Panc1 (cell line): ENCODE measurements at regions not wholly inside any gene's neighbourhood (a gene's known extent, or its start where the extent isn't known, plus 50 kb on each side); places are given as distances from the start of the nearest gene placed in this dataset.
A peak's percentile ranks its signal among the peaks of the same experiment; 100 is the strongest.

ENCODE experiments used
- ATAC-seq: fragments of 200-7000 bp; cut with Tn5 transposase; 2 replicates; pipeline ENCODE4 v1.9.1; 2020; ENCODE audit warnings: mild to moderate bottlenecking, moderate library complexity
- BruUV-seq: library from RNA; stranded (reverse); fragments of 400-500 nt; replicated peaks from 2 replicates; lab custom pipeline; 2021; lab: Mats Ljungman, UMichigan
- CTCF ChIA-PET: fragments of 300-600 bp; sonication (Branson Sonifier 250); formaldehyde crosslinking; loops from one replicate; lab custom pipeline; 2022; ENCODE audit warnings: antibody characterized with exemption; lab: Charles Lee
- POLR2A ChIA-PET: fragments of 300-600 bp; sonication (Branson Sonifier 250); formaldehyde crosslinking; loops from one replicate; lab custom pipeline; 2022; ENCODE audit warnings: antibody characterized with exemption; lab: Charles Lee
- DNase-seq: peaks from one replicate; pipeline ENCODE4 v3.0.0-alpha.2; 2010; ENCODE audit warnings: low read depth, low spot score
- H3K27ac ChIP-seq: 2 replicates; pipeline ENCODE4 v1.5.1; 2011; ENCODE audit warnings: mild to moderate bottlenecking, low read length, inconsistent platforms
- H3K27me3 ChIP-seq: fragments of 200-500 bp; sonication (Bioruptor generic); 2 replicates; pipeline ENCODE4 v1.6.0; 2014; ENCODE audit warnings: low read length, inconsistent platforms; ENCODE audit not compliant: control insufficient read depth, insufficient read depth
- H3K36me3 ChIP-seq: fragments of 200-500 bp; sonication (Bioruptor generic); 2 replicates; pipeline ENCODE4 v1.5.1; 2014; ENCODE audit warnings: inconsistent platforms, mild to moderate bottlenecking, low read length, moderate library complexity; ENCODE audit not compliant: control insufficient read depth, insufficient read depth
- H3K4me1 ChIP-seq: 2 replicates; pipeline ENCODE4 v1.5.1; 2011; ENCODE audit warnings: inconsistent platforms, mild to moderate bottlenecking, low read length, moderate library complexity; ENCODE audit not compliant: control insufficient read depth, insufficient read depth
- H3K4me3 ChIP-seq, 2 experiments: 2 replicates each; pipeline ENCODE4 v1.5.1; 2011 to 2012; ENCODE audit warnings: low read depth in 2 of 2, low read length in 2 of 2, mild to moderate bottlenecking in 2 of 2, inconsistent platforms in 1 of 2, moderate library complexity in 1 of 2
- H3K9me3 ChIP-seq: fragments of 200-500 bp; sonication (Bioruptor generic); 2 replicates; pipeline ENCODE4 v1.5.1; 2014; ENCODE audit warnings: low read depth, mild to moderate bottlenecking, inconsistent platforms, low read length, moderate library complexity; ENCODE audit not compliant: control insufficient read depth, insufficient read depth
- POLR2AphosphoS5 ChIP-seq: IDR thresholded peaks from 2 replicates; pipeline ENCODE4 v1.6.1; 2012; ENCODE audit warnings: mild to moderate bottlenecking, low read depth, low read length, moderate library complexity
- REST ChIP-seq, 2 experiments: IDR thresholded peaks; 2 replicates each; pipeline ENCODE4 v1.6.1; 2011 to 2012; ENCODE audit warnings: low read depth in 2 of 2, control low read depth in 1 of 2, low read length in 1 of 2, mild to moderate bottlenecking in 1 of 2, moderate library complexity in 1 of 2; ENCODE audit not compliant: insufficient read depth in 1 of 2
- SIN3A ChIP-seq: IDR thresholded peaks from 2 replicates; pipeline ENCODE4 v1.6.1; 2012; ENCODE audit warnings: low read depth, mild to moderate bottlenecking, low read length, moderate library complexity, borderline replicate concordance; ENCODE audit not compliant: insufficient read depth
- TCF7L2 ChIP-seq: IDR thresholded peaks from 2 replicates; pipeline ENCODE4 v1.6.1; 2011; ENCODE audit warnings: mild to moderate bottlenecking, low read depth, low read length, inconsistent platforms
- in situ Hi-C: cut with HindIII; loops from 2 replicates; pipeline ENCODE4 v1.10.0; 2016; ENCODE audit warnings: low sequenced_read_pairs, low pct_unique_long_range_greater_than_20kb
- intact Hi-C: fragments of 100-400 bp; cut with micrococcal nuclease; formaldehyde crosslinking; loops from one replicate; pipeline ENCODE4 v1.10.0; 2022; ENCODE audit not compliant: unreplicated experiment
- TF ChIP-seq, protein P1 (sequence below): fragments of 450-650 bp; IDR thresholded peaks from 2 replicates; pipeline ENCODE4 v1.5.1; 2017; ENCODE audit warnings: mild to moderate bottlenecking

DNA sequence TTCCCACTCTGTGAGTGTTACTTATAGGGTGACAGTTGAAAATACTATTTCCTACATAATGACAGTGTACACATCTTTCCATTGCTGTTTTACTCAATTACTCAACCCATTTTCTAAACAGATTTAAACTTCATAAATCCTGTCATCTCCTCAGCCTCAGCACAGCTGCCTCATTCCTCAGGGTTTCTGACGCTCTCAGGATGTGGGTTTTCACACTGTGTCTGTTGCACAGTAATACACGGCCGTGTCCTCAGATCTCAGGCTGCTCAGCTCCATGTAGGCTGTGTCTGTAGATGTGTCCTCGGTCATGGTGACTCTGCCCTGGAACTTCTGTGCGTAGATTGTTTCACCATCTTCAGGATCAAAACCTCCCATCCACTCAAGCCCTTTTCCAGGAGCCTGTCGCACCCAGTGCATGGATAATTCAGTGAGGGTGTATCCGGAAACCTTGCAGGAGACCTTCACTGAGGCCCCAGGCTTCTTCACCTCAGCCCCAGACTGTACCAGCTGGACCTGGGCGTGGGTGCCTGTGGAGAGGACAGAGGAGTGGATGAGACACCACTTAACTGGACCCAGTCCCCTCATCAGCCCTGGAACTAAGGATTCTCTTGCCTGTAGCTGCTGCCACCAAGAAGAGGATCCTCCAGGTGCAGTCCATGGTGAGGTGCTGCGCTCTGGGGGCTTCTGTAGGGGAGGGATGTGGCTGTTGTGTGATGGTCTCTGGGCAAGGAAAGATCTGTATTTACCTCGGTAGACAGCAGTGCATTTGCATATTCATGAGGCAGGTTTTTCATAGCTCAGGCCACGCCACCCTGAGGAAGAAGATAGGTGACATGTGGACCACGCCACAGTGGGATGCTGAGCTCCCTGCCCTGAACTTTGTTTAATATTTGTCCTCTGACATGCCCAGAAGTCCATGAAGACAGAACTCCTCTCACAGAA is 750.2 kb downstream of the TMEM121 start:
- in situ Hi-C loops = no loop called here
- intact Hi-C loops = no loop called here
- Histone ChIP-seq H3K9me3 (no peaks in the 10 kb centered on the region), H3K4me1 (no peaks in the 10 kb centered on the region), H3K27ac (no peak overlapping the region), H3K27me3 (peaks cover 8% of the 10 kb centered on the region), H3K36me3 (no peaks in the 10 kb centered on the region), H3K4me3 (no peak overlapping the region)
- ChIA-PET POLR2A (no interaction called here), CTCF (no interaction called here)
- TF ChIP-seq REST (IDR thresholded peaks at IDR 0.05; ENCODE audit: insufficient read depth in 1 of 2, low read depth in 2 of 2, low read length in 1 of 2) (no peak), SIN3A (no peak), POLR2AphosphoS5 (no peak), TCF7L2 (no peak)
- TF ChIP-seq, protein P1, sequence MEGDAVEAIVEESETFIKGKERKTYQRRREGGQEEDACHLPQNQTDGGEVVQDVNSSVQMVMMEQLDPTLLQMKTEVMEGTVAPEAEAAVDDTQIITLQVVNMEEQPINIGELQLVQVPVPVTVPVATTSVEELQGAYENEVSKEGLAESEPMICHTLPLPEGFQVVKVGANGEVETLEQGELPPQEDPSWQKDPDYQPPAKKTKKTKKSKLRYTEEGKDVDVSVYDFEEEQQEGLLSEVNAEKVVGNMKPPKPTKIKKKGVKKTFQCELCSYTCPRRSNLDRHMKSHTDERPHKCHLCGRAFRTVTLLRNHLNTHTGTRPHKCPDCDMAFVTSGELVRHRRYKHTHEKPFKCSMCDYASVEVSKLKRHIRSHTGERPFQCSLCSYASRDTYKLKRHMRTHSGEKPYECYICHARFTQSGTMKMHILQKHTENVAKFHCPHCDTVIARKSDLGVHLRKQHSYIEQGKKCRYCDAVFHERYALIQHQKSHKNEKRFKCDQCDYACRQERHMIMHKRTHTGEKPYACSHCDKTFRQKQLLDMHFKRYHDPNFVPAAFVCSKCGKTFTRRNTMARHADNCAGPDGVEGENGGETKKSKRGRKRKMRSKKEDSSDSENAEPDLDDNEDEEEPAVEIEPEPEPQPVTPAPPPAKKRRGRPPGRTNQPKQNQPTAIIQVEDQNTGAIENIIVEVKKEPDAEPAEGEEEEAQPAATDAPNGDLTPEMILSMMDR = no peak
- DNase-seq (no peak), ATAC-seq (no peak)
- BruUV-seq = no TSS peak

DNA sequence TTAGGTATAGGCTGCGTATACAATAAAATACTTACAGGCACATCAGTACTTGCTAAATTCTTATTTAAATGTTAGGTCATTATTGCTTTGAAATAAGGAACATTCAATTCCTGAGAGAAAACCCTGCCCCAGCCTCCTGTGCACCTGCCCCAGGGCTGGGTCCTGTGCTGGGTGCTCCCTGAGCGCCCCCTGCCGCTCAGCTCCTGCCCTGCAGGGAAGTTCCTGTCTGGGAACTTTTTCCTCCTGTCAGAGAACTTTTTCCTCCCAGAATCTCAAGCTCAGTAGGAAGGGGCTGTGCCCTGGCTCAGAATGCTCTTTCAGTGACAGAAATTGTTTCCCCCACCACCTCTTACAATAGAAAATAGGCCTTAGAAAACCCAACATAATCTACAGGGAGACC is 751.1 kb downstream of the TMEM121 start:
- intact Hi-C loops = no loop called here
- DNase-seq (peak; percentile 27), ATAC-seq (no peak)
- CTCF ChIA-PET = no interaction called here
- in situ Hi-C loops = no loop called here
- Histone ChIP-seq H3K27me3 (peaks cover 5% of the 10 kb centered on the region; the same call in 1 of the 2 replicates), H3K9me3 (no peaks in the 10 kb centered on the region), H3K36me3 (no peaks in the 10 kb centered on the region), H3K4me1 (no peaks in the 10 kb centered on the region), H3K4me3 (no peak overlapping the region), H3K27ac (no peak overlapping the region)
- POLR2A ChIA-PET = no interaction called here
- BruUV-seq = no TSS peak
- TF ChIP-seq TCF7L2 = no peak
- no peak for TF ChIP-seq REST (IDR thresholded peaks at IDR 0.05; ENCODE audit: insufficient read depth in 1 of 2, low read depth in 2 of 2, low read length in 1 of 2)
- no peak for TF ChIP-seq SIN3A
- TF ChIP-seq, protein P1 = peak; percentile 81
- no peak for TF ChIP-seq POLR2AphosphoS5
